GM19328 (cell line): ENCODE measurements at regions not wholly inside any gene's neighbourhood (a gene's known extent, or its start where the extent isn't known, plus 50 kb on each side); places are given as distances from the start of the nearest gene placed in this dataset.
"Not testable (repeated sequence)": the region's sequence is repeated elsewhere in the genome, so short reads cannot be mapped to it uniquely, and the experiment has no call there.

ENCODE experiments used
- ATAC-seq: cut with Tn5 transposase; IDR thresholded peaks from one replicate; pipeline ENCODE4 v1.9.1; 2021; ENCODE audit warnings: mild to moderate bottlenecking, moderate library complexity; ENCODE audit not compliant: unreplicated experiment

DNA sequence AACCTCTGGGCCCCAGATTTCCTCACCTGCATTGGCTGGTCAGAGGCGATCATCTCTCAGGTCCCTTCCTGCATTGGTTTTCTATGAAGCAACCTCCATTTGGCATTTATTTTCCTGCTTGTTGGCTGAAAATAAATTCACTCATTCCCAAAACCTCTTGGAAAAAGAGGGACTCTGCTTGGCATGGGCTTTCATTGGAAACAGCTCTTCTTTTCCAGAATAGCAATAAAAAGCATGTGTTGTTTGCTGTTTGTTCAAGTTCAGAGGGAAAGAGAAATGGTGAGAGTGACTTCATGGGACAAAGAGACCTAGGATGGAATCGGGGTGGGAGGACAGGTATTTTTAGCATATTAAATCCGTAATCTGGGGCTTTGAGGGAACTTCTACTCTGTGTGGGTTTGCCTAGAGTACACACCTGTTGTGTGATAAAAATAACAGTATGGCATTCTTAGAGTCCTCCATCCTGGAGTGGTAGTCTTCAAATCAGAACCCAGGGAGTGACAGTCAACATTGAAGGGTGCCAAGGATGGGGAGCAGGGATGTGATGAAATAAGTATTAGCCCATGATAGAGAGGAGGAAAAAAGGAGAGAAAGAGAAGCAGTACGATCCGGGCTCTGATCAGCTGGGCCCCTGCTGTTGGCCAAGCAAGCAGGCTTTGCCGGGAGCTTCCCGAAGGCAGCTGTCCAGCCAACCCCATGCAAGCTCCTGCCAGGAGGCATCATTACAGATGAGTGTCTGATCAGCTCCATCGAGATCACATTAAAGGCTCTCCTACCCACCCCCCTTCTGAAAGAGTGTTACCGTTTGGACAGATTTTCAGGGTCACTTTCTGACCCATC lies 131.9 kb upstream of the NFIA start:
- no peak for ATAC-seq

DNA sequence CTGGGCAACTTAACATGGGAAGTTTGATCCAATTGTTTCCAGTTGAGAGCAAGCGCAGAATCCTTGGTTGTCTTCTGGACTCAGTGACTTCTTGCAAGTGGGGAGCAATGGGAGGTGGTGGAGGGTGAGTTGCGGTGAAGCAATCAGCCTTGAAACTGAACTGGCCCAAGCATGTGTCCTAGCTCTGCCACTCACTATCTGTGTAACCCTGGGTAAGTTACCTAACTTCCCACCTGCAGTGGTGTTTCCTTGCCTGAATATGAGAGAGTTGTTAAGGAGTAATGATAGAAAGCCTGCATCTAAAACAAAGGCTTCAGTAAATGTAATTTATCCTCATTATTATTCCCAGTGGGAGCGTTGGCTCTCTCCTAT lies 132.5 kb upstream of the NFIA start:
- no peak for ATAC-seq

DNA sequence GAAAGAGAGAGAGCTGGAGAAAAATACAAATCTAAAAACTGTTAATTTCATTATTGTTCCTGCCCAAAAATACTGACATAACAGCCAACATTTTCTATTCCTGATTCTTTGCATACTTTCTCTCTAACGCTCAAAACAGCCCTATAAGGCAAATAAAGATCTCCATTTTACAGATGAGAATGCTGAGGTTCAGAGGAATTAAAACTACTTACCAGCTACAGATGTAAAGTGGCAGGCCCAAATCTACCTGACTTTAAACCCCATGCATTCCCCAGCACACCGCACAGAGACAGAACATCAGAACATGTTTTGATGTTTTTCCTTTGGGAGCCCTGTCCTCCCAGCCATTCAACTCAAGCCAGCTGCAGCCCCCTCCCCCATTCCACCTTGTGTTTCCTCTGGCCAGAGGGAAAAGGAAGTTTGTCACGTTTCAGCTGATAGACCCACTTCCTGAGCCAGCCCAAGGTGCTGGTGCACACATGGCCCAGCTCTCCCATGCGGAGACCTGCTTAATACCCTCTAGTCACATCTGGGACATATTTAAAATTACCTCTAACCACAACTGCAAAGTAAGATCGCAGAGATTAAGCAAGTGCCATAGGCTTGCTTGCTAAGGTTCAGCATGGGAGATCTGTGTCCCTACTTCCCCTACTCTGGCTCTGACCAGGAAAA lies 133.1 kb upstream of the NFIA start:
- ATAC-seq, result no peak

DNA sequence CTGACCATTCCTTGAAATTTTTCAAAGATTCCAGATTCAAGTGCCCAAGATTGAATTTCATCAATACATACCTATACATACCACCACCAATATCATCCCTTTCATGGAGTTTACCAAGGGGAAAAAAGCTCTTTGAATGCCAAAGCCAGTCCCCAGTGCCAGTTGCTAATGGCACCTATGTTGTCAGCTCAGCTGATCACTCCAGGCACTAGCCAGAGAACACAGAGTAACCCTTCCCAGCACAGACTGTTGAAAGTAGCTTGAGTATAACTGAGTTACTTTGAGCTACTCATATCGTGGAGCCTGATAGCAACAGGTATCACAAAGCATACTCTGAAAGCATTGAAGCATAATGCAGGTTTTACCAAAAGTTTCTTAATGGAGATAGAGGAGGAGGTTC lies 133.9 kb upstream of the NFIA start:
- ATAC-seq, result no peak

DNA sequence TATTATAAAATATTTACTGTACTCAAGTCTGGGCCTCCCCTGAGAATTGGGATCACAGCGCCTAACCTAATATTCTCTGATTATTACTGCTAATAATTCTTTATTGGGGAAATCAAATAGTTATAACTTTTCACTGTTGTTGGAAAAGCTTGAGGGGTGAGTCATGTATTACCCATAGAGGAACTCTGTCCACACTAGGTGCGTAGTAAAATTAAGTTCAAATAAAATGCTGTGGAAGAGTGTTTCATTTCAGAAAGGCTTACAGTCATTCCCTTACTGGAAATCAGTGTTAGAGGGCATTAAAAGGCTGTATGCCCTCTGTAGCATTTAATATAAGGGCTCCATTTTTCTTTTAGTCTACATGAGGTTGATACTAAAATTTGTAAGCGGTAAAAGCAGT lies 135.0 kb upstream of the NFIA start:
- ATAC-seq, result no peak

DNA sequence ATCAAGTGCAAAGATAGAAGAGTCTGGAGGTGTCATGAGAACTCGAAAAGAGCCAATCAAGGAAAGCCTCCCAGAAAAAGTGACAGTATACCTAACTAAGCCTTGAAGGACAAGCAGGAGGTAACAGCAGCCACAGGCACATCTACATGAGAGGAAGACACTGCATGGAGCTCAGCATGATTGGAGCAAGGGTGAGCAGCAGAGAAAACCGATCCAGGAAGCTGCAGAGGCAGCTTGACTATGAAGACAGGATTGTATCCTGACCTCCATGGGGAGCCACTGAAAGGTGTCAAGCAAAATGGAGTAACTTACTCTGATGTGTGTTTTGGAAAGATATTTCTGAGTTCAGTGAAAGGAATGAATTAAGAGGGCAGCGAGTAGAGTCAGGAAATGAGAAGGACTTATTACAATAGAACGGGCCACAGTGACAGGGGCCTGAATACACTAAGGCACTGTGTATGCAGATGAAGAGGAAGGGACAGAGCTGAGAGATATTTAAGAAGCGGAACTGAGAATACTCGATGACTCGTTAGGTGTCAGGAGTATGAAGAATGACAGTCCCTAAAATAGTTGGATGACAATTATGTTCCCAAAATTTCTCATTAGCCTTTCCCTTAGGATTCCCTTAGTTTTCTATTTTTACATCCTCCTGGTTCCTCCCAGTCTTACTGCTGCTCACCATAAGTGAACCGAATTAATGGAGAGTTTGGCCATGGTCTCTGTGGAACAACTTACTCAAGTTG lies 139.3 kb upstream of the NFIA start:
- ATAC-seq, result no peak

DNA sequence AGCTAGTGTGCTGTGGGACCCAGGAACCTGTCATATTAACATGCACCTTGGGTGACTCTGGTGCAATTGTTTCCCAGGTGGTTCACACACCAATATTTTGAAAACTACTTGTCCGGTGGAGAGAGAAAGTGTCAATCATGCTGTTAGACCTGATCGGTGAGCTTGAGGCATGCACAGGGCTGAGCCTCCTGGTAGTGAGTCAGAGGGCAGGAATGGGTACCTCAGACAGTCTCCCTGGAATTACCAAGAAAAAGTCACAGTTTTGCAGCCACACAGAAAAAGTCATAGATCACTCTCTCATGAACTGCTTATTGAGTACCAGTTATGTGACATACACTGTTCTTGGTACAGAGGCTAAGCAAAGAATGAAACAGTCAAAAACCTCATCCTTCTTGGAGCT lies 140.1 kb upstream of the NFIA start:
- ATAC-seq, result no peak

DNA sequence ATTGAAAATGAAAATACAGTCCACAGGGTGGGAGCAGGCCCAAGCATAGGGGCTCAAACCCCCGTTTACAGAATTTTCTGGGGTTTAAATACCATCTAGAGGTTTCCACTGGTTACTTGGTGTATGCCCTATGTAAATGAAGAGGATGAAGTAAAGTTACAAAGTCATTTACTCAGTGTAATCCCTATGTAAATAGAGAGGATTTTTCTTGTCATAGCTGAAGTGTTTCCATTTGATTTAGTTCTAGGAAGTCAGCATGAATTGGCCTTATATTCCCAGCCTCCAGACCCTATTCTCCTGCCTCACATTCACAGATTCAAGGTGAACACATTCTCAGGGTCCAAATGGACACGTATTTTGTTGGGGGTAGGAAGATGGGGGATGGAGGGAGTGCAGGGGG lies 141.7 kb upstream of the NFIA start:
- ATAC-seq, result not testable (repeated sequence)

DNA sequence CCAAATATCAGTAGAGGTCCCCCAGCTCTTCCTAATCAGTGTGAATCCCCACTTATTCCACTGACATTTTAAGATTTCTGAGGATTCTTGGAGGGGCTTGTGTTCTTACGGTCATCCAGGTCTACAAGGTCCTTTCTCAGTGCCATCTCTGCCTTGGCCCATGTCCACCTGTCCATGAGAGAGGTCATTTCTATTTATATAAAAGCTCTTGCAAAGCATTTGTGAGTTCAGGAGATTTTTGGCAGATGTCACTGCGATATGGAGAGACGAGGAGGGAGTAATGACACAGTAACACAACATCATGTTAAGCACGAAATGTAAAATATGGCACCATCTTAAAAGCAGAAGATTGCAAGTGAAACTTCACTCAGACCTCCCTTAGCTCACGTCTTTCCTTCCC lies 144.6 kb upstream of the NFIA start:
- ATAC-seq, result no peak

DNA sequence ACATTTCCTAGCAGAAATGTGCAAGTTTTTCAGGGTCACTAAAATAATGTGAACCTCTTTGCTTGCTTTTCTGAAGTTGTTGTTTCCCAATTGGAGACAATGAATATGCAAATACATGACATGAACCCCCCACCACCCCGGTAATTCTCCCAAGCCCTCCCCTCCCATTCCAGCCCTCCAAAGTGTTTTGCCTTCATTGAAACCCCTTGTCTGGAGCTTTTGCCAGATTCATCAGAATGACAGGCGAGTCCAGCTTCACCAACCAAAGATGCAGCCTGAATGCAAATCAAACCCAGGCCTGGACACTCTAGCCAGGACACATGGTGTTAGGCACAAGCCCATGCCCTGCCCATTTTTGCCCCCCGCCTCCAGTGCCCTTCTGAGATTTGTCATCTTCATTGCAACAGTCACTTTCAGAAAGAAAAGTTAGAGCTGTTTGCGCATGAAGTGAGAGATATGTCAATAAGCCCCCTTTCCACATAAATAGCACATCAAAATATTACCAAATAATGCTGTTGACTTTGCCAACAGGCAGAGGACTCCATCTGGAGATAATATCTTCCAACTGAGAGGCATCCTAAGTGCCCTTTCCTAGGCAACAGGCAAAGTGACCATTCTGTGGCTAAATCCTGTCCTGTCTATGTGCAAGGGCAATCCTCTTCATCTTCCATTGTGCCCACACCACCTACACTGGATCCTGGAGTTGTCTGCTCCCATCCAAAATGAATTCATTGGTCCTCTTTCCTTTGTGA lies 145.6 kb upstream of the NFIA start:
- ATAC-seq, result no peak

DNA sequence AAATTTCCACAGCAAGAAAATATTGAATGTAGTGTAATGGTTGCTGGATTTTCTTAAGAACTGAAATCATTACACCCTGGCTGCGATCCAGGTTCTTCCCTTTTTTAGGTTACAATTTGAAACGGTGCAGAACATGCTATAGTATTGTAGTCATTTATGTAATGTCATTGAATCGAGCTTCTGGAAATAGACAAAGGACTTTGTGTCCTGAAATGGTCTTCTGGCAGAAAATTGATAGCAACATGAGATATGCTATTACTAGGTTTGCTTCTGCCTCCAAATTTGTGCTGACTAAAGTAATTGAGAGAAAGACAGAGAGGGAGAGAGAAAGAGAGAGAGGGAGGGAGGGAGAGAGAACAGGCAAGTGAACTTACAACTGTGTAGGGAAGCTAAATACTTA lies 146.2 kb upstream of the NFIA start:
- ATAC-seq, result no peak

DNA sequence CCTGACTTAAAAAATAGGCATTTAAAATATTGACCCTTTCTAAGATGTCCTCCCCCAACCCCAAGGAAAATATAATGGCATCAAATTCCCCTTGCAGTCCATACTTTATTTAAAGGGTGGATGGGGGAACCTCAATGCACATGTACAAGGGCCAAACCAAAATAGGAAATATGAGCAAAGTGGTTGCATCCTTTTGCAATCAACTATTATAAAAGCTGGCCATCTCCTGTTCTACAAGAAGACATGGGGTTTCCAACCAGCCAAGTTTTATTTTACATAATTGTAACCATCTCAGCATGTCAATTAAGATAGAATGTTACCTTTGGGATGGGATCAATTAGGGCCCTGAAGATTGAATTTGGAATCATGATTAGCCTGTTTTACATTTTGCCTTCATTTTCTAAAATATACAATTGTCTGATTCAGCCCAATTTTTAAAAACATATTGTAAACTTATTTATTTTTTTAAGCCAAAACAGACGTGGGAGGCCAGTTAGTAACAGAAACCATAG lies 146.7 kb upstream of the NFIA start:
- no peak for ATAC-seq

DNA sequence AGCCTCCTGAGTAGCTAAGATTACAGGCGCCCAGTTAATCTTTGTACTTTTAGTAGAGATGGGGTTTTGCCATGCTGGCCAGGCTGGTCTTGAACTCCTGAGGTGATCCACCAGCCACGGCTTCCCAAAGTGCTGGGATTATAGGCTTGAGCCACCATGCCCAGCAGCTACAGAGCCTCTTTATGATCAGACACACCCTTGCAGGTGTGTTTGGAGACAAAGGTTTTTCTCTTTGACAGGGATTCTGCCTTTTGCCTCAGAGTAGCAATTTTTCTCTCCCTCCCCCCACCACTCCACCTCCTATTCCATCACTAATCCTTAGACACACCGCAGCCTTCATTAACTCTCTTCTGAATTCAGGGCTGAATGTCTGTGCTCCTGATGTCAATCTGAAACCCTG lies 152.2 kb upstream of the NFIA start:
- no peak for ATAC-seq

DNA sequence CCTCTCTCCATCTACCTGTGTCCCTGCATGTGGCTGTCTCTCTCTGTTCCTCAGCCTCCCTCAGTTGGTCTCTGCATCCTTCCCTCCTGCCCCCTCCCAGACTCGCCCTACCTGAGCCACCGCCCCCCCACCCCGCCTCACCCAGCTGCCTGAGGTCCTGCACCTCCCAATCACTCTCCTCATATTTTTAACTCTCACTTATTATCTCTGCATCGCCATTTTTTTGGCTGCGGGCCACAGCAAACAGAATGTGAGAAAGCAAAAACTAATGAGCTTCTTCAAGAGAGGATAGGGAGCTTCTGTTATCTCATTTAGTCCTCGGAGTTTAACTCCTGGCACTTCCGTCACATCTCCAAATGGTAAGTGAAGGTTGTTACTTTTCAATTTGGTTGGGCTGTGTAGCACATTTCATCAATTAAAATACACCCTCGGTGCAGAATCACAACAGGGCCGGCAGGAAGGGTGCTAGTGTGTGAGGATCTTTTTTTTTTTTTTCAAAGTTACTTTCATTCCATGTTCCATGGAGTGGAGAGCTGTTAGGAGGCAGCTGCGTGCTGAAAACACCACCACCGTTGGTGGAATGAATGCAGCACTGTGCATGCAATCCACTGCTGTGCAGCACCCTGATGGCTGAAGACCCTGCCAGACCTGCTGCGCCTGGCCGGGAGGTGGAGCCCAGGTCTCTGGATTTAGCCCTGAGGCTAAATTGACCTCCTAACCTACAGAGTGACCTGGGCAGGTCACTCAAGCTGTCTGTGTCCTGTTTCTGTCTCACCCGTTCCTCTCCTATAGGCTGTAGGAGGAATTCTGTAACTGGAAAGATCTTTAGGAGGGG lies 157.2 kb upstream of the NFIA start:
- ATAC-seq, result no peak

DNA sequence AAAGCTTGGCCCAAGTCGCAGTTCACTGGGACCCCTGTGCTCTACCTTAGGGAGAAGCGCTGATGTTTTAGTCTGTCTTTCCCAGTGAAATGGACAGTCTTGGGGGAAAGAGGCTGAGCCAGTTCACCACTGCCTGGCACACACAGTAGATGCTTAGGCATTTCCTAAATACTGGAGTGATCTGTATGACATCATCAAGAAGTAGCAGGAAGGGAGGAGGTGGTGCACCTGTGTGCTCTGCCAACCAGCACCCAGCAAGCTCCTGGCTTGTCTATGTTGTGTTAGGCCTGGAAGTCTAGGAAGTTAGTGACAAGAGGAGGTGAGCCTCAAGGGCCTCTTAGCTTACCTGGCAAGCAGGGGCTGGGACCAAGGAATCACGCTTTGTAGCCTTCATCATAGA lies 158.2 kb upstream of the NFIA start:
- no peak for ATAC-seq

DNA sequence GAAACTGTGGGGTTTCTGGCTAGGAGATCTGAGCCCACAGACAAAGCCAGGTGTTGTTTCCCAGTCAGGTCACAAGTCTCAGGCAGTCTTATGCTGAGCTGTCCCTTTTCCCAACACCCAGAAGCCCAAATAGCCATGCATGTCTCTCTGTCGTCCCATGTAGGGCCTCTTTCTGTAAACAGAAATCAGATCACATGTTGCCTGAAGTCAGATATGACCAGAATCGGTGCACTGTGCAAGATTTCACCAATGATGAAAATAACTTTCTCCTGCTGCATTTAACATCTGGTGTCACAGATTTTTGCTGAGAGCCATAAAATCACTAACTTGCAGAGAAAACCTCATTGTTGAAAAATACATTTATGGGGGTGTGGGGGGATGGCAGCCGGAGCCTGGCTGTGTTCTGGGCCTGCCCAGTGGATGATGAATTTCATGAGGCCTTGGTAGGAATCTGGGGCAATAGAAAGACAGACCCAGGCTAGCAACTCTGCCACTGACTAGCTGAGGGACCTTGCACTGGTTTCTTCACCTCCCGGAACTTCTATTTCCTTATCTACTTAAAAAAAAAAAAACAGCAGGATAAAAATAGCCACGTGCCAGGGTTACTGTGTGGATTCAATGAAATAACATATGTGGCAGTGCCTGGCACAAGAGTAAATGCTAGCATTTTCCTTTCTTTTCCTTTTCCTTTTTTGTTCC lies 158.8 kb upstream of the NFIA start:
- no peak for ATAC-seq

DNA sequence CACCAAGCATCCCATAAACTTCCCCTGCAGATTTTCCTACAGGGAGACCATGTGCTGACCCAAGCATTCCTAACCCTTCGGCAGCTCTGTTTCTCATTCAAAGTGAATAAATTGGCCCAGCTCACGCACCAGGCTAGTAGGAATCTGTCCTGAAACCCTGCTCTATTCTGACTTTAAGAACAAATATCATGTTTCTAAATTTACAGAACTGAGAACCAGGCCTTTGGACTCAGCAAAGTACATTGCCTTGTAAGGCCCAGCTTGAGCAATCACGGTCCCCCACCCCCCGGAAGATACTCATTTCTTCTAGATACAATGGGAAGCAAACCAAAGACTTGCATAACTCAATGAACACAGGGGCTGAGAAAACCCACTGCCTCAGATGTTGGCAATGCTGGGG lies 160.1 kb upstream of the NFIA start:
- ATAC-seq, result no peak

DNA sequence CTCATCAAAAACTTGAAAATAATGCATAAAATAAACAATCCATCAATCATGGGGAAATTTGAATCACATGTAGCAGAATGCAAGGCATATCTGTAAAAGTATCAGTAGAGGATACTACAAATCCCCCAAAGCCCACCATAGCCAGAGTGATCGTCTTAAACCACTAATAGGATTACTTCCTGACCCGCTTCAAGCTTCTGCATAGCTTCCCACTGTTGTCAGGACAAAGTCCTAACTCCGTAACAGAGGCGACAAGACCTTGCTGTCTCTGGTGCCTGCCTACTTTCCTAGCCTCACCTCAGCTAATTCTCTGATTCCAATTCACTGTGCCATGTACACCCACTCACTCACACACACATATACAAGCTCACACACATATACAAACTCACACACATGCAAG lies 161.2 kb upstream of the NFIA start:
- no peak for ATAC-seq

DNA sequence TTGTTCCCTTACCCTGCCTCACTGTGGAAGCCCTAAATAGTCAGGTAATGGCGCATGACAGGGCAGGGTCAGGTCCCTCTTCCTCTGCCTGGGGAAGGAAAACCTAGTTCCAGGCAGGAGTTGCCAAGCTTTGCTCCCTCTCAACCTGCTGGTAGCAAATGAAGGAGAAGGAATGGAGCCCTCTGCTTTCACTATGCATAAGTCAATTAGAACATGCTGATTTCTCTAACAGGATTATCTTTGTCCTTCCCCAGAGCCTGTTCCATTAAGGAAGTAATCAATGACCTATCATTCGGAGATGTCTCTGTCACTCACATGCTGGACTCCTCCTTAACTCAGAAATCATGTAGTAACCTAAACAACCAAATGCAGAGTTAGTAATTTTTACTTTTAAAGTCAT lies 161.8 kb upstream of the NFIA start:
- ATAC-seq, result no peak

DNA sequence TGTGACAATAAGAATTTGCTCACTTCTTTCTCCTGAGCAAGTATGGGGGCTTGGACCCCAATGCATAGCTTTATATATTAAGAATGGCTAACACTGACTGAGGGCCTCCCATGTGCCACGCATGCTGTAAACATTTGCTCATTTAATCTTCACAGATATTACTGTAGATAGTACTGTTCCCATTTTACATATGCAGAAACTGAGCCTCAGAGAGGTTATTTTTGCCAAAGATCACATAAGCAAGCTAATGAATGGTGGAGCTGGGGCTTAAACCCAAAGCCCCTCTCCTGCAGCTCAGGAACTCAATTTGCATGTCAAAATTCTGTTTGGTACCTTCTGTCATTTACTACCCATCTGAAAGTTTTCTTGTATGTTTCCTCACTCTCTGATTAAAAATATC lies 163.5 kb upstream of the NFIA start:
- no peak for ATAC-seq
